ENCODE measurements at regions not wholly inside any gene's neighbourhood (a gene's known extent, or its start where the extent isn't known, plus 50 kb on each side); places are given as distances from the start of the nearest gene placed in this dataset.

DNA sequence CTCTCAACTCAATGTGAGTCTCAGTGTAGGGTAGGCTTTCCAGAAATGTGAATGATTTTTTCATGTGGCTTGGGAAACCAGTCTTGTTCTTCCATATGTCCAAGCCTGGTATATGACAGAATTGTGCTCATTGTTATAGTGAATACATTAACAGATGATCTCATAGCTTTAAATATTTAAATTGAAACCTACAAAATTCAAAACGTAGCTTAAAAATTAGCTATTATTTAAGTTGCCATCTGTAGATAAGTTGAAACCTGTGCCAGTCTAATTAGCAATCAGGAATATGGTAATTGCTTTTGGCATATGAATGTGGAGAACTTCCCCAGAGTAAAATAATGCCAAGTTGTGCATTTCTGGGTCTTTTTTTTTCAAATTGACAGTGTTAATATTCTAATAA, 891.6 kb upstream of the SEL1L start:
- Histone ChIP-seq H3K4me3 (ENCODE audit: low read length) (no peak overlapping the region), H2AFZ (ENCODE audit: low read depth, low read length) (no peak overlapping the region), H3K9ac (ENCODE audit: low read length) (no peak overlapping the region), H3K79me2 (replicated peaks; ENCODE audit: insufficient read depth, low read length) (no peaks in the 10 kb centered on the region), H4K20me1 (ENCODE audit: insufficient read depth) (no peaks in the 10 kb centered on the region), H3K36me3 (ENCODE audit: insufficient read depth, low read length) (no peaks in the 10 kb centered on the region), H3K27me3 (ENCODE audit: insufficient read depth, low read depth, low read length) (no peaks in the 10 kb centered on the region), H3K27ac (ENCODE audit: low read length) (no peak overlapping the region), H3K9me3 (ENCODE audit: low read length) (no peaks in the 10 kb centered on the region), H3K9me2 (ENCODE audit: insufficient read depth, low read length) (no peaks in the 10 kb centered on the region), H3K4me2 (ENCODE audit: low read length) (no peak overlapping the region), H3F3A (ENCODE audit: insufficient read depth, low read length, poor library complexity, severe bottlenecking) (no peaks in the 10 kb centered on the region)
- TF ChIP-seq SMC3 (conservative IDR thresholded peaks at IDR 0.05; ENCODE audit: poor library complexity) (no peak), MXI1 (conservative IDR thresholded peaks at IDR 0.05; ENCODE audit: poor library complexity, severe bottlenecking) (no peak), EZH2 (IDR thresholded peaks at IDR 0.05; ENCODE audit: borderline replicate concordance, insufficient read depth, low read length, poor library complexity, severe bottlenecking) (no peak), EP300 (conservative IDR thresholded peaks at IDR 0.05; ENCODE audit: poor library complexity, severe bottlenecking) (no peak), RAD21 (conservative IDR thresholded peaks at IDR 0.05) (no peak), POLR2AphosphoS5 (IDR thresholded peaks at IDR 0.05) (no peak), TAF1 (IDR thresholded peaks at IDR 0.05; ENCODE audit: low read depth) (no peak)
- TF ChIP-seq, protein P1, sequence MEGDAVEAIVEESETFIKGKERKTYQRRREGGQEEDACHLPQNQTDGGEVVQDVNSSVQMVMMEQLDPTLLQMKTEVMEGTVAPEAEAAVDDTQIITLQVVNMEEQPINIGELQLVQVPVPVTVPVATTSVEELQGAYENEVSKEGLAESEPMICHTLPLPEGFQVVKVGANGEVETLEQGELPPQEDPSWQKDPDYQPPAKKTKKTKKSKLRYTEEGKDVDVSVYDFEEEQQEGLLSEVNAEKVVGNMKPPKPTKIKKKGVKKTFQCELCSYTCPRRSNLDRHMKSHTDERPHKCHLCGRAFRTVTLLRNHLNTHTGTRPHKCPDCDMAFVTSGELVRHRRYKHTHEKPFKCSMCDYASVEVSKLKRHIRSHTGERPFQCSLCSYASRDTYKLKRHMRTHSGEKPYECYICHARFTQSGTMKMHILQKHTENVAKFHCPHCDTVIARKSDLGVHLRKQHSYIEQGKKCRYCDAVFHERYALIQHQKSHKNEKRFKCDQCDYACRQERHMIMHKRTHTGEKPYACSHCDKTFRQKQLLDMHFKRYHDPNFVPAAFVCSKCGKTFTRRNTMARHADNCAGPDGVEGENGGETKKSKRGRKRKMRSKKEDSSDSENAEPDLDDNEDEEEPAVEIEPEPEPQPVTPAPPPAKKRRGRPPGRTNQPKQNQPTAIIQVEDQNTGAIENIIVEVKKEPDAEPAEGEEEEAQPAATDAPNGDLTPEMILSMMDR (IDR thresholded peaks at IDR 0.05; ENCODE audit: poor library complexity, severe bottlenecking): no peak
- TF ChIP-seq, protein P2, sequence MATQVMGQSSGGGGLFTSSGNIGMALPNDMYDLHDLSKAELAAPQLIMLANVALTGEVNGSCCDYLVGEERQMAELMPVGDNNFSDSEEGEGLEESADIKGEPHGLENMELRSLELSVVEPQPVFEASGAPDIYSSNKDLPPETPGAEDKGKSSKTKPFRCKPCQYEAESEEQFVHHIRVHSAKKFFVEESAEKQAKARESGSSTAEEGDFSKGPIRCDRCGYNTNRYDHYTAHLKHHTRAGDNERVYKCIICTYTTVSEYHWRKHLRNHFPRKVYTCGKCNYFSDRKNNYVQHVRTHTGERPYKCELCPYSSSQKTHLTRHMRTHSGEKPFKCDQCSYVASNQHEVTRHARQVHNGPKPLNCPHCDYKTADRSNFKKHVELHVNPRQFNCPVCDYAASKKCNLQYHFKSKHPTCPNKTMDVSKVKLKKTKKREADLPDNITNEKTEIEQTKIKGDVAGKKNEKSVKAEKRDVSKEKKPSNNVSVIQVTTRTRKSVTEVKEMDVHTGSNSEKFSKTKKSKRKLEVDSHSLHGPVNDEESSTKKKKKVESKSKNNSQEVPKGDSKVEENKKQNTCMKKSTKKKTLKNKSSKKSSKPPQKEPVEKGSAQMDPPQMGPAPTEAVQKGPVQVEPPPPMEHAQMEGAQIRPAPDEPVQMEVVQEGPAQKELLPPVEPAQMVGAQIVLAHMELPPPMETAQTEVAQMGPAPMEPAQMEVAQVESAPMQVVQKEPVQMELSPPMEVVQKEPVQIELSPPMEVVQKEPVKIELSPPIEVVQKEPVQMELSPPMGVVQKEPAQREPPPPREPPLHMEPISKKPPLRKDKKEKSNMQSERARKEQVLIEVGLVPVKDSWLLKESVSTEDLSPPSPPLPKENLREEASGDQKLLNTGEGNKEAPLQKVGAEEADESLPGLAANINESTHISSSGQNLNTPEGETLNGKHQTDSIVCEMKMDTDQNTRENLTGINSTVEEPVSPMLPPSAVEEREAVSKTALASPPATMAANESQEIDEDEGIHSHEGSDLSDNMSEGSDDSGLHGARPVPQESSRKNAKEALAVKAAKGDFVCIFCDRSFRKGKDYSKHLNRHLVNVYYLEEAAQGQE (IDR thresholded peaks at IDR 0.05; ENCODE audit: borderline replicate concordance): no peak

DNA sequence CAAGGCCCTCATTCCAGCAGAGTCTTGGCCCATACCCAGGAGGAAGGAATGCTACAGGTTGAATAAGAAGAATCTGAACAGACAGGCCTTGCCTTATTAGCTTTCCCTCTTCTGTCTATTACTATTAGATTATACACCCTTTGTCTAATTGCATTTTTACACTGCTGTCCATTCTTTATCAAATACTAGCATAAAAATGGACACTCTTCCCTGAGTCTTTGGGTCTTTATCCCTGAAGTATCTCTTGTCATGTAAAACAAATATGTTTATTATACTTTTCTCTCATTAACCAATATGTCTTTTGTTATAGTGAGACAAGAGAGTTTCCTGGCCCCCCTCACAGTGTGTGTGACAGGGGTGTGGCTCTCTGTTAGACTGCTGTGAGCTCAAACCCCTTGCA, 897.4 kb upstream of the SEL1L start:
- Histone ChIP-seq H3K79me2 (replicated peaks; ENCODE audit: insufficient read depth, low read length) (no peaks in the 10 kb centered on the region), H3K9me2 (ENCODE audit: insufficient read depth, low read length) (no peaks in the 10 kb centered on the region), H3K27ac (ENCODE audit: low read length) (no peak overlapping the region), H4K20me1 (ENCODE audit: insufficient read depth) (no peaks in the 10 kb centered on the region), H2AFZ (ENCODE audit: low read depth, low read length) (no peak overlapping the region), H3K9me3 (ENCODE audit: low read length) (no peaks in the 10 kb centered on the region), H3F3A (ENCODE audit: insufficient read depth, low read length, poor library complexity, severe bottlenecking) (no peaks in the 10 kb centered on the region), H3K27me3 (ENCODE audit: insufficient read depth, low read depth, low read length) (no peaks in the 10 kb centered on the region), H3K4me2 (ENCODE audit: low read length) (no peak overlapping the region), H3K4me3 (ENCODE audit: low read length) (no peak overlapping the region), H3K9ac (ENCODE audit: low read length) (no peak overlapping the region), H3K36me3 (ENCODE audit: insufficient read depth, low read length) (no peaks in the 10 kb centered on the region)
- no peak for TF ChIP-seq RAD21 (conservative IDR thresholded peaks at IDR 0.05)
- TF ChIP-seq, protein P1 (IDR thresholded peaks at IDR 0.05; ENCODE audit: poor library complexity, severe bottlenecking): no peak
- TF ChIP-seq TAF1 (IDR thresholded peaks at IDR 0.05; ENCODE audit: low read depth): no peak
- TF ChIP-seq SMC3 (conservative IDR thresholded peaks at IDR 0.05; ENCODE audit: poor library complexity): no peak
